NCI-H748 (cell line): ENCODE measurements at regions not wholly inside any gene's neighbourhood (a gene's known extent, or its start where the extent isn't known, plus 50 kb on each side); places are given as distances from the start of the nearest gene placed in this dataset.

Experiments used
- DNase-seq: peaks from one replicate; lab custom pipeline; 2025; ENCODE audit not compliant: unreplicated experiment; lab: John Stamatoyannopoulos, UW

DNA sequence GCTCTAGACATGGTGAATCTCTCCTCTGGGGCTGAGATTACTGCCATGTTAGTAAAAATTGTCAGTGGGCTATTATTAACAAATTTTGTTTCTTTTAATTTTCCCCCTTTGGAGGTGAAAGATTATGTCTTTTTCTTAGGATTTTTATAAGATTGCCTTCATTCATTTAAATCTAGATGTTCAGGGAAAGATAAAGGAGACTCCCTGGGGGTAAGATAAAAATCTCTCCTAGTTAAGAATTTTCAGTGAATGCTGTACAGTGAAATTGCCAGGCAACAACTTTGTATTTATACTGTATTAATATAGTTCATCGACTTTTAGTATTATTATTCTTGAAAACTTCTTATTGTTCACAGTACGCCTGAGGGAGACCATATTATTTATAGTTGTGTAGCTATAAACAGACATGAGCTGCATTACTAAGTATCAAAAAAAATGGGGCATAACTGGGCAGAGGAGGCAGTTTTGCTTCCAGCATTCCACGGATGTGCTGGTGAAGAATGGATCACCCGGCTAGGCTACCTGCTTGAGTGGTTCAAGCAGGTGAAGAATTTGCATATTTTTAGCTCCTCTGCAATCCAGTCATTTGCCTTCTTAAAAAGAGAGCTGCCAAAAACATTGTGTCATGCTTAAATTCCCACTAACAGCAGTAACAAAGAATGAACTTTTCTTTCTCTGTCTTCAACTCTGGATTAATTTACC is 552.1 kb downstream of the DNAJB9 start:
- no peak for DNase-seq

DNA sequence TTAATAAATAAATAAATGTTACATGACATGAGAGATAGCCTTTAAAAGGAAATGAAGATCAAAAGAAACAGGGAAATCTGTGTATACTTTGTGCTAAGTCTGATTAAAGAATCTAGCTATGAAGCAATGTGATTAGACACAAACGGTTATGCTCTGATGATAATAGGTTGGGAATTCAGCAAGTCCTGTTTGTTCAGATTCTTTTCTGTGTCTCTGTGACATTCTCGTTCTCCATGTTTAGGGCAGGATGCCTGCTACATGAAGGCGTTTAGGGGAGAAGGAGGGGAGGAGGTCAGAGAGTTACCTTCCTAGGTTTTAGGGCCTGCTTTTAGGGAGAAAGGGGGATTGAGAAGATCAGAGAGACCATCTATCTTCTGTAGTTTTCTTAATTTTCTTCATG is 555.3 kb downstream of the DNAJB9 start:
- no peak for DNase-seq

DNA sequence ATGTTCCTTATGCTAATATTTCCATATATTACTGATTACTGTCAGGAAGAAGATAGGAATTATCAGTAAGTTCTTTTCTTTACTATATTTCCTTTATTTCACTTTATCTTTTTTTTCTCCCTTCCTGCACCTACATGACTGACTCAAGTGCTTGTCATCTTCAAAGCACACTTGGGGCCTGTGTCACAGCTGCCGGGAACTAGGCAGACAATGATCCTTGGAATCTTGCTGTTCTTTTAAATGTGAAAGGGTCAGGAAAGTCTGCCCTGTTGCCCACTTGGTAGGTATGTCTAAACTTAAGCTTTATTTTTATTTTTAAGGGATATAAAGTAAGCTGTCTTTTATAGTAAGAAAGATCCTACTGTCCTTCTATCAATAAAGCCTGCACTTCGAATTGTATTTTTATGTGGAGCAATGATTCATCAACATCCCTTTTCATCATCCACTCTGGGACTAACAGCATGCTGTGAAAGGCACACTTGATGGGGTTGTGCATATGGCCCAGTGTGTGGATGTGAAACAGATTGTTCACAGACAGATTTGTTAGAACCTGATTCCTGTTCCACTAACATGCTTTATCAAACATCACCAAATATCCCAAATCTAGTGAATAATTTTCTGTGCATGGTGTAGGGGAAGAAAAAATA is 556.9 kb downstream of the DNAJB9 start:
- DNase-seq, result no peak

DNA sequence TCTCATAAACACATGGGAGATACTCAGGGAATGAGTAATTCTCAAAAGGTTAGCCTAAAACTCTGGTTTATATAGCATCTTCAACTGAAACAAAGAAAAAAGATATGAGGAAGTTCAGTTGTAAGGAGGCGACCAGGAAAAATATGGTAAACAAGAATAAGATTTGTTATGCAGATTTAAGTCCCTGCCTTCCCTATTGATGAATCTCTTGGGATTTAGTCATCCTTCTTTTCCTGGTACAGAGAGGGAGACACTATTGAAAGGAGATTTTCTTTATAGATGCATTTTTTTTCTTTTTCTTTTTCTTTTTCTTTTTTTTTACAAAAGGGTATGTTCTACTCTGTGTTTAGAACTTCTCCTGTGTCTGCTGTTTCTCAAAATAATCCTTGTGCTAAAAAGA is 557.5 kb downstream of the DNAJB9 start:
- no peak for DNase-seq

GRCh38 chr7:109131141-109131540 is 561.5 kb downstream of the DNAJB9 start:
- no peak for DNase-seq

- no peak for DNase-seq
These were observed 567.2 kb downstream of the DNAJB9 start for GRCh38 chr7:109136893-109137292.

DNA sequence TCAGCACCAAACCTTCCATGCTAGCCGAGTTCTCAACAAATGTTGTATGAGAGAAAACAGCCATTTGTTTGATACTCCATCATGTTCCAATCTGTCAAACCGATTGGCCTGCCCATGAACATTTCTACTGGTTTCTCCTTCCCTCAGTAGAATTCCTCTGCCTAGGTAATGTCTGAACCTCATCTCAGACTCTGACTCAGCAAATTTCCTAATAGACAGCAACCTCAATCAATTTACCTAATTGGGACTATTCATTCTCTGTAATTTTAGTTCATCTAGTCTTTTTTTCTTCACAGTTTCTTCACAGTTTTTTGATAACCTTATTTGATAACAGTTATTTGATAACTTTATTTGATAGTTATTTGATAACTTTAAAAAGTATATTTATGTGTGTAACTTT is 585.1 kb downstream of the DNAJB9 start:
- DNase-seq, result no peak

GRCh38 chr7:109158246-109158645 is 588.6 kb downstream of the DNAJB9 start:
- no peak for DNase-seq

GRCh38 chr7:109176661-109177060 is 607.0 kb downstream of the DNAJB9 start:
- no peak for DNase-seq

GRCh38 chr7:109178342-109178741 is 608.7 kb downstream of the DNAJB9 start:
- no peak for DNase-seq

GRCh38 chr7:109179601-109180000 is 609.9 kb downstream of the DNAJB9 start:
- no peak for DNase-seq

DNA sequence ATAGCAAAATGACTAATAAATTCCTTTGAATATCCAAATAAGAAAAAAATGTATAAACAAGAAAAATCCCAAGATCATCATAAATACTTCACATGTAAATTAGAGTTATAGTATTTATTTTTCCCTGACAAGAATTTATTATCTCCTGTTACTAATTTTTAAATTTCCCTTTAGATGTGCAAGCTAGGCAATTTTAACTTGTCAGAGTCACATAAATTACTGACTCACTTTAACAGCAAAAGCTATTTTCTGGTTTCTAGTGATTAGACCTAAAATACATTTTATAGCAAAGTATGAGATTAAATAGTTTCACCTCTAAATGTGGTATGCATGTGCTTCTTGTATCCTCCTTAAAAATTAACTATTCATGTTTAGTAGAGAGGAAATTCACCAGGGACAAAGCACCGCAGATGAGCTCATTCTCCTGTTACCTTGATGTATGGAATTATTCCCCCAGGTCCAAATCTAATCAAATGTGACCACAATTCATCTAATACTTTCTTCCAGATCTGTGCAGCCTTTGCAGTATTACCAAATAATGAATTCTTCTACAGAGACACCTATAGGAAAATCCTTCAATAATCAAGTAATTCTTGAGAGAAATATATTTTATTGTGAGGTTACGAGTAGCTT is 621.2 kb downstream of the DNAJB9 start:
- no peak for DNase-seq

DNA sequence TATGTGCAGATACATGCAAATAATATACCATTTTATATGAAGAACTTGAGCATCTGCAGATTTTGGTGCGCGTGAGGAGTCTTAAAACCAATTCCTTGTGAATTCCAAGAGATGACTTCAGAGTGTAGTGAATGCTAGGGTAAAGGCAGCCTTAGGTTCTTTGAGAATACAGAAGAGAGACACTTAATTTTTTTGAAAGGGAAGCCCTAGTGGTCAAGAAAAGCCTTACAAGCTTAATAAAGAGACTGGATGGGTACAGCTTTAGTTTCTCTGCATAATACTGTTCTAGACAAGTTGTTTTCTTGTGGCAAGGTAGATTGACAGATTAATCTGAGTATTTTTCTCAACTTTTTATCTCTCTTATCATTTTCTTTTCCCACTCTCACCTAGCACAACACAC is 636.5 kb downstream of the DNAJB9 start:
- no peak for DNase-seq

DNA sequence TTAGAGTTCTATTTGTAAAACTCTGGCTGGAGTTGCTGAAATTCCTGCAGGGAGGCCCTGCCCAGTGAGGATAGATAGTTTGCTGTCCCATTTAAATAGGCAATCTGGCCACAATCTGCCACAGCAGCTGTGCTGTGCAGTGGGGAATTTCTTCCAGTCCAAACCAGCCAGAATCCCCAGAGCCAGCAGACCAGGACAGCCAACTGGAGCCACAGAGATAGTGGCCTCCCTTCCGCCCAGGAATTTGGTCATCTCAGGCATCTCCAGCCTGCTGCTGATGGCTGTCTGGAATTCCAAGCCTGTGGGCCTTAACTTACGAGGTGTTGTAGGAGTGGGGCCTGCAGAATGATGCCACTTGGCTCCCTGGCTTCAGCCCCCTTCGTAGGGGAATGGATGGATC is 643.4 kb downstream of the DNAJB9 start:
- DNase-seq, result no peak

- DNase-seq, result no peak
These were observed 645.7 kb downstream of the DNAJB9 start for GRCh38 chr7:109215341-109215740.

DNA sequence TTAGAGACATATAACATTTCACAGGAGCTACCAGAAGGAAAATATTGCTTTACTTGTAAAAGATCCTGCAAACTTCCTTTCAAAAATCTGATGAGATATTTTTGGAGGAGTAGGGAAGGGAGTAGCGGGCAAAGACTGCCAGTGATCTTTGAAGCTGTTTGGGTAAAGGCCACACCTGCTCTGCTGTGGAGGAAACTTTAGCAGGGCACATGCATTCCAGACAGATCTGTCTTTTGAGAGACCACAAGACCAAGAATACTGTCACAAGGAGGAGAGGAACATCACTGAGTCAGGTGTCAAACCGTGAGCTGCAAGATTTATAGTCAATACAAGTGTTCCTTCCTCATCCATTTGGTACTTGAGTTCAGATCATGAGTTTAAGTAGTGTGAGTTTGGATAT is 654.4 kb downstream of the DNAJB9 start:
- DNase-seq, result no peak

GRCh38 chr7:109226699-109227098 is 657.0 kb downstream of the DNAJB9 start:
- DNase-seq, result no peak

GRCh38 chr7:109235316-109235715 is 665.6 kb downstream of the DNAJB9 start:
- no peak for DNase-seq

- no peak for DNase-seq
These were observed 676.8 kb downstream of the DNAJB9 start for GRCh38 chr7:109246330-109247077.

DNA sequence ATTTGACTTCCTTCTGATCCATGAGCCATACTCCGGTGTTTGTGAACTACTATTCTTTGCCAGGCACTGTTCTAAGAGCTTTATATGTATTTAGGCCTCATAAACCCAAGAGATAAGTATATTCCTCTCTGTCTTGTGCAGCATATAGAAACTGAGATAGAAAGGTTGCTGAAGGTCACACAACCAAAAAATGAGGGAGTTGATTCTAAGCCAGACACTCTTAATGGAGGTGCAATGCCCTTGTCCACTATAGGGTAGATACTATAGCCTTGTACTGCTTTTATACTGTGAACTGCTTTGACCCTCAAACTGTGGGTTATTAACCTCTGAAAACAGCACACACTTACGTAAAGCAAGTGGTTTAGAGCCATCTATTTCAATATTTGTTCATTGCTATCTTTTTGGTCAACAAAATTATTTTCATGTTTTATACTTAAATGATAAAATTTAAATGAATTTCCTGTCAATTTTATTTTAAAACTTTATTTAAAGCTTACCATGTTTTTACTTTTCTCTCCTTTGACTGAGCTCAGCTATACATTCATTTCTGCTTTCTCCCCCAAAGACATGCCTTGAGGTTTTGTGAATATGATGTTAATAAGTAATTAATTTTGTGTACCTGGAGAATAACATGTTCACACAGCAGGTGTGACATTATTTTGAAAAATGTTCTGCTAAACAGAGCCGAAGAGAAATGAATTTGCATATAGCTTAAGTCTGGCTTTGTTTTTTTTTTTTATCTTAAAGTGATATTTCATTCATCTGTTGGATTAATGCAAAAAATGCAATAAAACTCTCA is 687.3 kb downstream of the DNAJB9 start:
- DNase-seq, result no peak

DNA sequence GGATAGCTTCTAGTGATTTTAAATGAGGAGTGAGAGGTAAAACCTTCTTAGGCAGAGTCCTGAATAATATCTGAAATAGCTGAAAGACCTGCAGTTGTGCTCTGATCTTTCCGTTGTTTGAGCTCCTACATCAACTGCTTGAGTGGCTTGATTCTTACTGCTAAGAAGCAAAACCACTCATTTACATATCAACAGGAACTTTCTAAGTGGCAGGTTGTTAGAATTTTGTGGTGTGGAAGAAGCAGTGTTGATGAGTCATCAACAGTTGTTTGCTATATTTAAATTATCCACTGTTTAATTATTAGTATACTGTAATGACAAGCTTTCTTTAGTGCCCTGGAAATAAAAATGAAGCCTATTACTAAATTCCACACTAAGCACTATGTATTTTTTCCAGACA is 689.5 kb downstream of the DNAJB9 start:
- no peak for DNase-seq
